HK-2 (cell line): ENCODE measurements at regions not wholly inside any gene's neighbourhood (a gene's known extent, or its start where the extent isn't known, plus 50 kb on each side); places are given as distances from the start of the nearest gene placed in this dataset.

Experiments
- DNase-seq: peaks from one replicate; pipeline ENCODE4 v3.0.0-alpha.2; 2018; ENCODE audit not compliant: unreplicated experiment

GRCh38 chr6:169997187-169997929 lies 245.9 kb downstream of the ERMARD start:
- no peak for DNase-seq

- no peak for DNase-seq
Observed at GRCh38 chr6:169996378-169997051, 245.1 kb downstream of the ERMARD start.

GRCh38 chr6:169994739-169995138 lies 243.3 kb downstream of the ERMARD start:
- DNase-seq, result no peak

GRCh38 chr6:169993861-169994481 lies 242.5 kb downstream of the ERMARD start:
- DNase-seq, result no peak

GRCh38 chr6:169991913-169992312 lies 240.5 kb downstream of the ERMARD start:
- DNase-seq, result no peak

GRCh38 chr6:169991031-169991390 lies 239.6 kb downstream of the ERMARD start:
- no peak for DNase-seq

- no peak for DNase-seq
Observed at GRCh38 chr6:169990095-169991030, 238.9 kb downstream of the ERMARD start.

- DNase-seq, result no peak
Observed at GRCh38 chr6:169989594-169989993, 238.2 kb downstream of the ERMARD start.

GRCh38 chr6:169988769-169989550 lies 237.5 kb downstream of the ERMARD start:
- DNase-seq, result no peak

GRCh38 chr6:169986848-169987498 lies 235.6 kb downstream of the ERMARD start:
- no peak for DNase-seq

- DNase-seq, result no peak
Observed at GRCh38 chr6:169986171-169986847, 234.9 kb downstream of the ERMARD start.

- DNase-seq, result no peak
Observed at GRCh38 chr6:169985121-169986015, 233.9 kb downstream of the ERMARD start.

GRCh38 chr6:169984181-169985120 lies 233.0 kb downstream of the ERMARD start:
- no peak for DNase-seq

GRCh38 chr6:169983651-169984050 lies 232.2 kb downstream of the ERMARD start:
- no peak for DNase-seq

- DNase-seq, result no peak
Observed at GRCh38 chr6:169982461-169983386, 231.3 kb downstream of the ERMARD start.

GRCh38 chr6:169981969-169982368 lies 230.5 kb downstream of the ERMARD start:
- no peak for DNase-seq

- DNase-seq, result no peak
Observed at GRCh38 chr6:169981568-169981967, 230.1 kb downstream of the ERMARD start.
